HUES64 (cell line): ENCODE measurements at regions not wholly inside any gene's neighbourhood (a gene's known extent, or its start where the extent isn't known, plus 50 kb on each side); places are given as distances from the start of the nearest gene placed in this dataset.
"Not testable (repeated sequence)": the region's sequence is repeated elsewhere in the genome, so short reads cannot be mapped to it uniquely, and the experiment has no call there.

ENCODE experiments used
- H3K27ac ChIP-seq: 2 replicates; pipeline ENCODE4 v1.7.0; 2013; ENCODE audit warnings: low read depth, low read length, inconsistent platforms
- H3K27me3 ChIP-seq: 2 replicates; pipeline ENCODE4 v1.6.1; 2013; ENCODE audit warnings: mild to moderate bottlenecking, low read length; ENCODE audit not compliant: insufficient read depth
- H3K36me3 ChIP-seq: 2 replicates; pipeline ENCODE4 v1.6.1; 2013; ENCODE audit warnings: mild to moderate bottlenecking, low read length; ENCODE audit not compliant: insufficient read depth
- H3K4me1 ChIP-seq: 2 replicates; pipeline ENCODE4 v1.6.1; 2013; ENCODE audit warnings: mild to moderate bottlenecking, low read length, moderate library complexity; ENCODE audit not compliant: insufficient read depth
- H3K4me3 ChIP-seq: 2 replicates; pipeline ENCODE4 v1.5.1; 2013; ENCODE audit warnings: mild to moderate bottlenecking, low read length, moderate library complexity
- H3K9ac ChIP-seq: 2 replicates; pipeline ENCODE4 v1.6.1; 2013; ENCODE audit warnings: mild to moderate bottlenecking, low read depth, low read length
- H3K9me3 ChIP-seq: 2 replicates; pipeline ENCODE4 v1.6.1; 2013; ENCODE audit warnings: low read depth, low read length; ENCODE audit not compliant: insufficient read depth
- WGBS: fragments of 150-250, 120-280 bp; methylation state at CpG from one replicate; pipeline ENCODE4 v1.1.7; 2013; ENCODE audit warnings: missing lambda C conversion rate; 5-methylcytosine and 5-hydroxymethylcytosine counted together

- not testable (repeated sequence) for H3K4me1 ChIP-seq, H3K9ac ChIP-seq, H3K9me3 ChIP-seq, H3K4me3 ChIP-seq, H3K27me3 ChIP-seq, H3K27ac ChIP-seq, H3K36me3 ChIP-seq
- WGBS: 97% methylated on average over 1 of the region's 2 CpGs
Measured at GRCh38 chr2:131823058-131823457, 295.4 kb downstream of the CCDC74A start.

GRCh38 chr2:131824986-131825385, 297.3 kb downstream of the CCDC74A start:
- H3K4me1 ChIP-seq, H3K9ac ChIP-seq, H3K9me3 ChIP-seq, H3K4me3 ChIP-seq, H3K36me3 ChIP-seq, H3K27ac ChIP-seq, H3K27me3 ChIP-seq: not testable (repeated sequence)
- WGBS: 100% methylated on average over 2 of the region's 2 CpGs

- peaks cover 3% of the 10 kb centered on the region for H3K27me3 ChIP-seq
- H3K9me3 ChIP-seq: no peaks in the 10 kb centered on the region
- H3K9ac ChIP-seq: no peak overlapping the region
- no peaks in the 10 kb centered on the region for H3K4me1 ChIP-seq
- H3K27ac ChIP-seq: no peak overlapping the region
- 95% methylated on average over 56 of the region's 56 CpGs for WGBS
- H3K36me3 ChIP-seq: no peaks in the 10 kb centered on the region
- H3K4me3 ChIP-seq: no peak overlapping the region
Measured at GRCh38 chr2:131827481-131828163, 299.9 kb downstream of the CCDC74A start.

- Histone ChIP-seq H3K9me3 (no peaks in the 10 kb centered on the region), H3K36me3 (no peaks in the 10 kb centered on the region), H3K4me3 (no peak overlapping the region), H3K27ac (no peak overlapping the region), H3K27me3 (peaks cover 3% of the 10 kb centered on the region), H3K9ac (no peak overlapping the region), H3K4me1 (no peaks in the 10 kb centered on the region)
- WGBS: 94% methylated on average over 38 of the region's 38 CpGs
Measured at GRCh38 chr2:131828164-131828561, 300.5 kb downstream of the CCDC74A start.

GRCh38 chr2:131828633-131829455, 301.2 kb downstream of the CCDC74A start:
- WGBS: 96% methylated on average over 72 of the region's 72 CpGs
- H3K9me3 ChIP-seq, H3K9ac ChIP-seq: not testable (repeated sequence)

GRCh38 chr2:131829456-131830241, 302.0 kb downstream of the CCDC74A start:
- 76% methylated on average over 101 of the region's 101 CpGs for WGBS
- not testable (repeated sequence) for H3K27me3 ChIP-seq, H3K9me3 ChIP-seq, H3K9ac ChIP-seq, H3K4me3 ChIP-seq, H3K27ac ChIP-seq, H3K4me1 ChIP-seq, H3K36me3 ChIP-seq

More at GRCh38 chr2:131828633-131829455, 301.2 kb downstream of the CCDC74A start:
- not testable (repeated sequence) for H3K36me3 ChIP-seq, H3K4me1 ChIP-seq, H3K27me3 ChIP-seq, H3K4me3 ChIP-seq, H3K27ac ChIP-seq

- H3K27me3 ChIP-seq, H3K9me3 ChIP-seq, H3K36me3 ChIP-seq, H3K4me1 ChIP-seq, H3K27ac ChIP-seq, H3K9ac ChIP-seq, H3K4me3 ChIP-seq: not testable (repeated sequence)
- 93% methylated on average over 43 of the region's 45 CpGs for WGBS
Measured at GRCh38 chr2:131830242-131830945, 302.7 kb downstream of the CCDC74A start.

GRCh38 chr2:131830946-131831310, 303.2 kb downstream of the CCDC74A start:
- H3K4me3 ChIP-seq, H3K27ac ChIP-seq, H3K9ac ChIP-seq, H3K9me3 ChIP-seq, H3K4me1 ChIP-seq, H3K27me3 ChIP-seq, H3K36me3 ChIP-seq: not testable (repeated sequence)
- WGBS: 96% methylated on average over 9 of the region's 10 CpGs

- 68% methylated on average over 18 of the region's 25 CpGs for WGBS
- not testable (repeated sequence) for H3K36me3 ChIP-seq, H3K9me3 ChIP-seq, H3K27ac ChIP-seq, H3K9ac ChIP-seq, H3K4me3 ChIP-seq, H3K4me1 ChIP-seq, H3K27me3 ChIP-seq
Measured at GRCh38 chr2:131831450-131832208, 303.9 kb downstream of the CCDC74A start.

GRCh38 chr2:131832209-131832780, 304.6 kb downstream of the CCDC74A start:
- H3K27me3 ChIP-seq, H3K9me3 ChIP-seq, H3K4me3 ChIP-seq, H3K27ac ChIP-seq, H3K36me3 ChIP-seq, H3K9ac ChIP-seq, H3K4me1 ChIP-seq: not testable (repeated sequence)
- WGBS: 91% methylated on average over 10 of the region's 10 CpGs
